Liver (tissue), 8 donors: ENCODE measurements at regions not wholly inside any gene's neighbourhood (a gene's known extent, or its start where the extent isn't known, plus 50 kb on each side); places are given as distances from the start of the nearest gene placed in this dataset.

Experiments
- DNase-seq: peaks from one replicate; pipeline ENCODE4 v3.0.0-alpha.2; 2017; ENCODE audit warnings: low spot score
- H3K27ac ChIP-seq, 2 donors: one replicate each; pipeline ENCODE4 v1.7.0; 2013; ENCODE audit warnings: inconsistent platforms in 2 of 2, low read length in 2 of 2, control low read depth in 1 of 2, low read depth in 1 of 2, mild to moderate bottlenecking in 1 of 2
- H3K27me3 ChIP-seq, 4 donors: one replicate each; pipeline versions ENCODE4 v1.6.1 to v1.7.0; 2013; ENCODE audit warnings: low read length in 3 of 4, inconsistent platforms in 1 of 4, mild to moderate bottlenecking in 1 of 4, moderate library complexity in 1 of 4; ENCODE audit not compliant: control insufficient read depth in 4 of 4, insufficient read depth in 4 of 4
- H3K36me3 ChIP-seq, 4 donors: one replicate each; pipeline versions ENCODE4 v1.6.1 to v1.7.0; 2013; ENCODE audit warnings: low read length in 3 of 4, mild to moderate bottlenecking in 3 of 4, low read depth in 1 of 4, moderate library complexity in 1 of 4; ENCODE audit not compliant: control insufficient read depth in 4 of 4, insufficient read depth in 3 of 4
- H3K4me1 ChIP-seq, 4 donors: one replicate each; pipeline versions ENCODE4 v1.6.1 to v1.7.0; 2013; ENCODE audit warnings: low read length in 3 of 4, mild to moderate bottlenecking in 3 of 4, moderate library complexity in 1 of 4; ENCODE audit not compliant: control insufficient read depth in 4 of 4, insufficient read depth in 4 of 4
- H3K4me3 ChIP-seq, 3 donors: one replicate each; pipeline versions ENCODE4 v1.6.1 to v1.7.0; 2013; ENCODE audit warnings: low read length in 3 of 3, control low read depth in 1 of 3, low read depth in 1 of 3, mild to moderate bottlenecking in 1 of 3
- H3K9ac ChIP-seq, 2 donors: one replicate each; pipeline ENCODE4 v1.7.0; 2013; ENCODE audit warnings: low read length in 2 of 2, mild to moderate bottlenecking in 2 of 2, moderate library complexity in 2 of 2, control low read depth in 1 of 2, low read depth in 1 of 2
- H3K9me3 ChIP-seq, 4 donors: one replicate each; pipeline versions ENCODE4 v1.6.1 to v1.7.0; 2013; ENCODE audit warnings: low read length in 3 of 4; ENCODE audit not compliant: control insufficient read depth in 4 of 4
- EGR1 ChIP-seq, 2 donors: IDR thresholded peaks; 2 replicates each; pipeline ENCODE4 v1.6.1; 2016 to 2018; ENCODE audit warnings: antibody characterized with exemption in 2 of 2, low read depth in 2 of 2
- FOXA1 ChIP-seq: IDR thresholded peaks from 2 replicates; pipeline ENCODE4 v1.6.1; 2016; ENCODE audit warnings: antibody characterized with exemption
- FOXA2 ChIP-seq: IDR thresholded peaks from 2 replicates; pipeline ENCODE4 v1.6.1; 2016; ENCODE audit warnings: antibody characterized with exemption
- GABPA ChIP-seq, 2 donors: IDR thresholded peaks in 1 of 2; conservative IDR thresholded peaks in 1 of 2; 2 replicates each; pipeline ENCODE4 v1.6.1; 2016; ENCODE audit warnings: antibody characterized with exemption in 2 of 2, mild to moderate bottlenecking in 1 of 2, moderate library complexity in 1 of 2
- HNF4A ChIP-seq, 2 donors: conservative IDR thresholded peaks; 2 replicates each; pipeline ENCODE4 v1.6.1; 2016; ENCODE audit warnings: antibody characterized with exemption in 2 of 2, mild to moderate bottlenecking in 2 of 2
- HNF4G ChIP-seq: IDR thresholded peaks from 2 replicates; pipeline ENCODE4 v1.6.1; 2016; ENCODE audit warnings: antibody characterized with exemption
- JUND ChIP-seq, 2 donors: IDR thresholded peaks; 2 replicates each; pipeline ENCODE4 v1.6.1; 2016; ENCODE audit warnings: antibody characterized with exemption in 2 of 2
- NR2F2 ChIP-seq: IDR thresholded peaks from 2 replicates; pipeline ENCODE4 v1.6.1; 2016; ENCODE audit warnings: antibody characterized with exemption
- RAD21 ChIP-seq, 2 donors: IDR thresholded peaks; 2 replicates each; pipeline ENCODE4 v1.6.1; 2016; ENCODE audit warnings: antibody characterized with exemption in 2 of 2, mild to moderate bottlenecking in 2 of 2
- RXRA ChIP-seq, 2 donors: IDR thresholded peaks; 2 replicates each; pipeline ENCODE4 v1.6.1; 2017 to 2018; ENCODE audit warnings: antibody characterized with exemption in 2 of 2, mild to moderate bottlenecking in 1 of 2
- SP1 ChIP-seq: IDR thresholded peaks from 2 replicates; pipeline ENCODE4 v1.6.1; 2018; ENCODE audit warnings: antibody characterized with exemption, mild to moderate bottlenecking
- TAF1 ChIP-seq: conservative IDR thresholded peaks from 2 replicates; pipeline ENCODE4 v1.6.1; 2016; ENCODE audit warnings: antibody characterized with exemption, mild to moderate bottlenecking
- YY1 ChIP-seq: IDR thresholded peaks from 2 replicates; pipeline ENCODE4 v1.6.1; 2016; ENCODE audit warnings: antibody characterized with exemption, mild to moderate bottlenecking
- WGBS: extraction: QIAGEN DNeasy Blood & Tissue Kit; methylation state at CpG from one replicate; pipeline ENCODE4 v1.1.7; 2013; 5-methylcytosine and 5-hydroxymethylcytosine counted together
- TF ChIP-seq, protein P1 (sequence below): IDR thresholded peaks from 2 replicates; pipeline ENCODE4 v1.6.1; 2016; ENCODE audit warnings: antibody characterized with exemption
- TF ChIP-seq, protein P2 (sequence below): fragments of 150-350 bp; IDR thresholded peaks from 2 replicates; pipeline ENCODE4 v1.5.1; 2017; ENCODE audit warnings: improper control_type of control experiment, low read depth, low read length; ENCODE audit not compliant: missing input control
- TF ChIP-seq, protein P3 (sequence below): IDR thresholded peaks from 2 replicates; pipeline ENCODE4 v1.6.1; 2016; ENCODE audit warnings: antibody characterized with exemption
- TF ChIP-seq, protein P4 (sequence below): IDR thresholded peaks from 2 replicates; pipeline ENCODE4 v1.6.1; 2016; ENCODE audit warnings: antibody characterized with exemption
- TF ChIP-seq, protein P5 (sequence below): IDR thresholded peaks from 2 replicates; pipeline ENCODE4 v1.6.1; 2016; ENCODE audit warnings: antibody characterized with exemption, mild to moderate bottlenecking
- donor health status: healthy.
- donor health status: healthy.
- donor health status: healthy.
- donor health status: healthy.
- donor health status: healthy.

DNA sequence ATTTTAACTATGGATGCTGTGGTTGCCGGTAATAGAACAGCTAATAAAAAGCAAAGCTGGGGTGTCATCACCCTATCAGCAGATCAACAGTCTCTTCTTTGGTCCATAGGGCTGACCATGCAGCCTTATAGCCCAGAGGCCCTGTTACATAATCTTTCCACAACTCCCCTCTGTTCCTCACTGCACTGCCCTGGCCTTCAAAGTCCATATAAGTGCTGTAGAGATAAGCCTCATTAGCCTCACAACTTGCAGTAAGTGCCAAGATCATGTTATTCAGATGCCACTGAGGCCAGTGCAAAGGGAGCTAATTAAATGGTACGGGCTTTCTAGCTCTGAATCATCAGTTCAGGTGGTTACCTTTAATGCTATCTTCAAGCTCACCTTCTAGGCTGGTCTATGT is 89.7 kb upstream of the CXCR4 start:
- Histone ChIP-seq H3K27me3 (no peaks in the 10 kb centered on the region), H3K27ac (no peak overlapping the region), H3K9ac (no peak overlapping the region), H3K4me3 (no peak overlapping the region), H3K4me1 (no peaks in the 10 kb centered on the region), H3K36me3 (no peaks in the 10 kb centered on the region), H3K9me3 (no peaks in the 10 kb centered on the region)
- TF ChIP-seq HNF4A (conservative IDR thresholded peaks at IDR 0.05) (no peak), HNF4G (no peak), FOXA1 (no peak), SP1 (no peak), GABPA (IDR thresholded peaks at IDR 0.05 in 1 of 2, conservative IDR thresholded peaks at IDR 0.05 in 1 of 2) (no peak), YY1 (no peak), TAF1 (no peak), FOXA2 (no peak), RXRA (IDR thresholded peaks at IDR 0.05) (no peak), JUND (IDR thresholded peaks at IDR 0.05) (no peak), EGR1 (IDR thresholded peaks at IDR 0.05; ENCODE audit: low read depth in 2 of 2) (no peak), NR2F2 (no peak), RAD21 (IDR thresholded peaks at IDR 0.05) (no peak)
- TF ChIP-seq, protein P1, sequence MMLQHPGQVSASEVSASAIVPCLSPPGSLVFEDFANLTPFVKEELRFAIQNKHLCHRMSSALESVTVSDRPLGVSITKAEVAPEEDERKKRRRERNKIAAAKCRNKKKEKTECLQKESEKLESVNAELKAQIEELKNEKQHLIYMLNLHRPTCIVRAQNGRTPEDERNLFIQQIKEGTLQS, result no peak
- TF ChIP-seq, protein P2, sequence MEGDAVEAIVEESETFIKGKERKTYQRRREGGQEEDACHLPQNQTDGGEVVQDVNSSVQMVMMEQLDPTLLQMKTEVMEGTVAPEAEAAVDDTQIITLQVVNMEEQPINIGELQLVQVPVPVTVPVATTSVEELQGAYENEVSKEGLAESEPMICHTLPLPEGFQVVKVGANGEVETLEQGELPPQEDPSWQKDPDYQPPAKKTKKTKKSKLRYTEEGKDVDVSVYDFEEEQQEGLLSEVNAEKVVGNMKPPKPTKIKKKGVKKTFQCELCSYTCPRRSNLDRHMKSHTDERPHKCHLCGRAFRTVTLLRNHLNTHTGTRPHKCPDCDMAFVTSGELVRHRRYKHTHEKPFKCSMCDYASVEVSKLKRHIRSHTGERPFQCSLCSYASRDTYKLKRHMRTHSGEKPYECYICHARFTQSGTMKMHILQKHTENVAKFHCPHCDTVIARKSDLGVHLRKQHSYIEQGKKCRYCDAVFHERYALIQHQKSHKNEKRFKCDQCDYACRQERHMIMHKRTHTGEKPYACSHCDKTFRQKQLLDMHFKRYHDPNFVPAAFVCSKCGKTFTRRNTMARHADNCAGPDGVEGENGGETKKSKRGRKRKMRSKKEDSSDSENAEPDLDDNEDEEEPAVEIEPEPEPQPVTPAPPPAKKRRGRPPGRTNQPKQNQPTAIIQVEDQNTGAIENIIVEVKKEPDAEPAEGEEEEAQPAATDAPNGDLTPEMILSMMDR, result no peak
- TF ChIP-seq, protein P3, sequence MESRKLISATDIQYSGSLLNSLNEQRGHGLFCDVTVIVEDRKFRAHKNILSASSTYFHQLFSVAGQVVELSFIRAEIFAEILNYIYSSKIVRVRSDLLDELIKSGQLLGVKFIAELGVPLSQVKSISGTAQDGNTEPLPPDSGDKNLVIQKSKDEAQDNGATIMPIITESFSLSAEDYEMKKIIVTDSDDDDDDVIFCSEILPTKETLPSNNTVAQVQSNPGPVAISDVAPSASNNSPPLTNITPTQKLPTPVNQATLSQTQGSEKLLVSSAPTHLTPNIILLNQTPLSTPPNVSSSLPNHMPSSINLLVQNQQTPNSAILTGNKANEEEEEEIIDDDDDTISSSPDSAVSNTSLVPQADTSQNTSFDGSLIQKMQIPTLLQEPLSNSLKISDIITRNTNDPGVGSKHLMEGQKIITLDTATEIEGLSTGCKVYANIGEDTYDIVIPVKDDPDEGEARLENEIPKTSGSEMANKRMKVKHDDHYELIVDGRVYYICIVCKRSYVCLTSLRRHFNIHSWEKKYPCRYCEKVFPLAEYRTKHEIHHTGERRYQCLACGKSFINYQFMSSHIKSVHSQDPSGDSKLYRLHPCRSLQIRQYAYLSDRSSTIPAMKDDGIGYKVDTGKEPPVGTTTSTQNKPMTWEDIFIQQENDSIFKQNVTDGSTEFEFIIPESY, result no peak
- TF ChIP-seq, protein P4, sequence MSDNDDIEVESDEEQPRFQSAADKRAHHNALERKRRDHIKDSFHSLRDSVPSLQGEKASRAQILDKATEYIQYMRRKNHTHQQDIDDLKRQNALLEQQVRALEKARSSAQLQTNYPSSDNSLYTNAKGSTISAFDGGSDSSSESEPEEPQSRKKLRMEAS, result no peak
- TF ChIP-seq, protein P5, sequence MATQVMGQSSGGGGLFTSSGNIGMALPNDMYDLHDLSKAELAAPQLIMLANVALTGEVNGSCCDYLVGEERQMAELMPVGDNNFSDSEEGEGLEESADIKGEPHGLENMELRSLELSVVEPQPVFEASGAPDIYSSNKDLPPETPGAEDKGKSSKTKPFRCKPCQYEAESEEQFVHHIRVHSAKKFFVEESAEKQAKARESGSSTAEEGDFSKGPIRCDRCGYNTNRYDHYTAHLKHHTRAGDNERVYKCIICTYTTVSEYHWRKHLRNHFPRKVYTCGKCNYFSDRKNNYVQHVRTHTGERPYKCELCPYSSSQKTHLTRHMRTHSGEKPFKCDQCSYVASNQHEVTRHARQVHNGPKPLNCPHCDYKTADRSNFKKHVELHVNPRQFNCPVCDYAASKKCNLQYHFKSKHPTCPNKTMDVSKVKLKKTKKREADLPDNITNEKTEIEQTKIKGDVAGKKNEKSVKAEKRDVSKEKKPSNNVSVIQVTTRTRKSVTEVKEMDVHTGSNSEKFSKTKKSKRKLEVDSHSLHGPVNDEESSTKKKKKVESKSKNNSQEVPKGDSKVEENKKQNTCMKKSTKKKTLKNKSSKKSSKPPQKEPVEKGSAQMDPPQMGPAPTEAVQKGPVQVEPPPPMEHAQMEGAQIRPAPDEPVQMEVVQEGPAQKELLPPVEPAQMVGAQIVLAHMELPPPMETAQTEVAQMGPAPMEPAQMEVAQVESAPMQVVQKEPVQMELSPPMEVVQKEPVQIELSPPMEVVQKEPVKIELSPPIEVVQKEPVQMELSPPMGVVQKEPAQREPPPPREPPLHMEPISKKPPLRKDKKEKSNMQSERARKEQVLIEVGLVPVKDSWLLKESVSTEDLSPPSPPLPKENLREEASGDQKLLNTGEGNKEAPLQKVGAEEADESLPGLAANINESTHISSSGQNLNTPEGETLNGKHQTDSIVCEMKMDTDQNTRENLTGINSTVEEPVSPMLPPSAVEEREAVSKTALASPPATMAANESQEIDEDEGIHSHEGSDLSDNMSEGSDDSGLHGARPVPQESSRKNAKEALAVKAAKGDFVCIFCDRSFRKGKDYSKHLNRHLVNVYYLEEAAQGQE, result no peak
- no peak for DNase-seq
- 75% methylated on average over 2 of the region's 2 CpGs for WGBS
